Right lung (tissue), 2 donors: ENCODE measurements at regions not wholly inside any gene's neighbourhood (a gene's known extent, or its start where the extent isn't known, plus 50 kb on each side); places are given as distances from the start of the nearest gene placed in this dataset.

ENCODE experiments used
- DNase-seq, 2 donors: peaks; one replicate each; pipeline ENCODE4 v3.0.0-alpha.2; 2013

GRCh38 chr22:44423556-44424358 lies 74.3 kb downstream of the RTL6 start:
- DNase-seq, result no peak

DNA sequence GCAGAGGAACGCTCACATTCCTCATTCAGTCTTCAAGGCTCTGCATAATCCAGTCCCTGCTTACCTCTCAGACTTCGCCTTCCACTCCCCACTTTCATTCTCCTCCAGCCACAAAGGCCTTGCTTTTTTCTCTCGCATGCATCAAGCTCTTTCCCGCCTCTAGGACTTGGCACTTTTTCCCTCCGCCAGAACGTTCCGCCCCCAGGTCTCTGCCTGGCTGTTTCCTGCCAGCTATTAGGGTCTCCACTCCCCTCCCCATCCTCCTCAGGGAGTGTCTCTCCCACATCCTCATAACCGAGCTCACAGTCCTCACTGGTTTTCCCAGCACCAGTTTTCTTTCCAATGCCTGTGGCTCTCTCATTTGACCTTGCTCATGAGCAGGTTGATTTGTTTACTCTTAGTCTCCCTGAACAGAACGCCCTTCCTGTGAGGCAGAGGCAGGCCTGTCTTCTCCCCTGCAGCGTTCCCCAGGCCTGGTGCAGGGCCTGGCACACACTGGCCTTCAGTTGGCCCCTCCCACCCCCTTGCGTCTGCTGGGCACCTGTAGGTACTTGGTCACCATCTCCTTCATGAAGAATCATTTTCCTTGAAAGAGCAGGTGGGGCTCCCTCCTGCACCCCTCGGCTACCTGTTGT lies 75.2 kb downstream of the RTL6 start:
- no peak for DNase-seq

DNA sequence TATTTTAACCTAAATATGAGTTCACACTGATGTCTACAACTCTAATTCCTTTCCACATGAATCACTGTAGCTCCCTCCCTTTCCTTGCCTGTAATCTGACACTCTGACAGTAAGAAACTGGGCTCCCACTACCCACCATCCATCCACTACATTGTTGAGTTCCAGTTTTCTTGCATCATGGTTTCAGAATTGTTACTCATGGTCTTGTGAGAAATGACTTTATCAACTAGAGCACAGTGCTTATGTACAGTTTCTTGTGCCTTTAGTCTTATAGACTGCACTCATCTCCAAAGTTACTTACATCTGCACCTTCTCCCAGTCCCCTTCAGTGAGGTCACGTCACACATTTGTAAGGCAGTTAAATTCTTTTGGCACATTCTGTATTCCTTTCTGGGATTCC lies 78.6 kb downstream of the RTL6 start:
- no peak for DNase-seq

- DNase-seq, result no peak
Observed at GRCh38 chr22:44413211-44413610, 84.8 kb downstream of the RTL6 start.

GRCh38 chr22:44412136-44412731 lies 85.8 kb downstream of the RTL6 start:
- DNase-seq, result no peak

GRCh38 chr22:44411226-44412135 lies 86.6 kb downstream of the RTL6 start:
- DNase-seq, result no peak

DNA sequence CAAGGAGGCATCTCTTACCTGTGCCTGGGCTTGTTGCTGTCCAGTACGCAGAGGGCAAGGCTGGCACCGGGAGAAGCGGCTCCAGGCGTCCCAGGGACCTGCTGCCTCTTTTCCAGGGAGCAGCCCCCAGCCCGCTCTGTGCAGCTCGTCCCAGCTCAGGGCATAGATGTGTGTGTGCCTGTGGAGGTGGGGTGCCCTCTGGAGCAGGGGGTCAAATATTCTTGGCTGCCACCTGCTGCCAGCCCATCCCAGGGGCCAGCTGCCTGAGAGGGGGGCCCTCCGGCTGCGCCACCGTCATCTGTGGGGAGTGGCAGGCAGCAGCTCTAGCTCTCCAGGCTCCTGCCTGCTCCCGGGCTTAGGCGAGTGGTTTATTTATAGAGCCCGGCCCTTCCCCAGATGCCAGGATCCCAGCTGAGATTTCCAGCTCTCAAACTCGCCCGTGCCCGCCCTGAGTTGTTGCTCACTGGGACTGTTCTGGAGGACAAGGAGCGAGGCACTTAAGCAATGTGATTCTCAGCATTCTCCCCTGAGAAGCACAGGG lies 87.5 kb downstream of the RTL6 start:
- DNase-seq, result no peak

DNA sequence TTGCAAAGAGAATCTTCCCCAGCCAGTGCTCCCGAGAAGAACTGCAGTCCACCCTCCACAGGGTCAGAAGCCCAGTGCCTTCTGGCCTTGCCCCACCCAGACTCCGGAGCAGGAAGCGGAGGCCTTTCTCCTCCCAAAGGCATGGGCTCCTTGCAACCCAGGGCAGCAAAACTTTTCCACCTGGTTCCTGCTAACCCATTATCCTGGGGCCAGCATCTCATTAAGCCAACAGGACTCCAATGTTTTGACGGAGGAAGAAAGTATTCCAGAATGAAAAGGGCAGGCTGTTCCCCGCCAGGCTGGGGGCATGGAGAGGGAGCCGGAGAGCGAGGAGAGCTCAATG lies 88.1 kb downstream of the RTL6 start:
- DNase-seq, result no peak

DNA sequence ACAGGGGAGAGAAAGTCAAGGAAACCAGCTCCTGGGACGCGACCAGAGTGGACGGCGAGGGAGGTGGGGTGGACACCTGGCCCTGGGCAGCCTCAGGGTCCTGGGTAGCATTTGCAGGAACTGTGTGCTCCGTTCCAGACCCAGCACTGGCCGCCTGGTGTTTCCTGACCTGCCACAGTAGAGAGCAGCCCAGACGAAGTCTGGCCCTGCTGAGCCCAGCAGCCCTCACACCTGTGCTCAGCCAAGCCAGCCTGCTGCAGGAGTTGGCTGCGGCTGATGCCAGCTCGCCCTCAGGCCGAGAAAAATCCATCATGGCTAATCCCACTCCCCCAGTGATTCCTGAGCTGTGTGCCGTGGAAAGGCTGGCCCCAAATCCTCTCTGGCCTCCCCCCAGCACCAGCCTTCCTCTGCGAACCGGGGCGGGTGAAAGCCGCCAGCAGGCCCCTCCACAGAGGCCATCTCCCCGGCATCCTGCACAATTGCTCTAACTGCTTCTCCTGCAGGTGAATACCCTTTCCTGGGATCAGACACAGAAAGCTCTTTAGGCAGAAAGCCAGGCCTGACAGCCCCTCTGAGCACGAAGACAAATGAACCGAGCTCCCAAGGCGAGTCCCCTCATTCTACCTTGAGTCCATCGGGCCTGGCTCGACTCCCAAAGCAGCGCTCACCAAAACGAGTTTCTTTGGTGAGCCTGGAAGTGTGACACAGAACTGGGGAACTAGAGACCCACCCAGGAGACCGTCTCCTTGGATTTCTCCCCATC lies 88.6 kb downstream of the RTL6 start:
- no peak for DNase-seq

DNA sequence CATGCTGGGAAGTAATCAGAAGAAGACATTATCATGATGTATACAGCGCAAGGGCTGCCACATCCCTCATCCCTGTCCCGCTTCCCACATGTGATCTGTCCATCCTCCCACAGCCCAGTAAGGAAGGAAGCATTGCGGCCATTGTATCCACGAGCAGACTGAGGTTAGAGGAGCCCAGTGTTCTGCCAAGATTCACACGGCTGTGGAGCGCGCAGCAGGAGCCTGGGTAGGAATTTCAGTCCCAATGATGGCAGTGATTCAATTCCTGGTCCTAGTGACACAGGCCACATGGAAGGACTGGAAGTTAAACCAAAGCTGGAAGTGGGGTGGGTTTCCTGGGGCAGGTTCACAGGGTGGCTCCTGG lies 89.2 kb downstream of the RTL6 start:
- DNase-seq, result no peak

DNA sequence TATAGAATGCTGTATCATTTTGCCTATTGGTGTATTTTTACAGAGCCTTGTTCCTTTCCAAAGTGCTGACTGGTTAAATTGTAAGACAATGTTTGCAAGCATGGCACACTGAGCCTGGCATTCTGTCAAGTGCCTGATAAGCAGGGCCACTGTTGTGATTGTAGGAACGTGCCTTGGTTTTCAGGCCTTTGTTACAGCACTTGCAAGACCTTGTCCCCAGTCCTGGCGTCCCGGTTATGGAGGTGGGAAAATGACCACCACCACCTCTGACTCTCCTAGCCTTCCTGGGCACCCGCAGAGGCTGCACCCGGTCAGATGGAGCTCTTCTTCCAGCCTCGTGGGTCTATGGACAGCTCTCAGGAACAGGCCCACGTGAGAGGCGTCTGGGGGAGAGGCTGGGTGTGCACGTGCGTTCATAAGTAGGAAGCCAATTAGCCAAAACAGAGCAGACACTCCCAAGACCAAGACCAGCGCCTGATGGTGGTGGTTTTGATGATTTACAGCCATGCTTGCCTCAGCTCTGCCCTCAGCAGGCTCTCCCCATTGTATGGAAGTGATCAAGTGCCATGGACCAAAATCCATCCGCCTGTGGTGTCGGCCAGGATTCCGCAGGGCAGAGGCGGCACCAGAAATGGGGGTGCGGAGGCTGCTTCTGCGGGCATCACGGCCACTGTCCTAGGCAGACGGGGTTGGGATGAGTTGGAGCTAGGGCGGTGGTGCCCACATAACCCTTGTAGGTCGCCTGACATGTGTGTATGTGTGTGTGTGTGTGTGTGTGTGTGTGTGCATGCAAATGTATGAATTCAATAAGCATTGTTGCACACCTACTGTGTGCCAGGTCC lies 89.8 kb downstream of the RTL6 start:
- DNase-seq, result no peak

- no peak for DNase-seq
Observed at GRCh38 chr22:44407171-44407986, 90.7 kb downstream of the RTL6 start.

- no peak for DNase-seq
Observed at GRCh38 chr22:44406341-44407170, 91.5 kb downstream of the RTL6 start.

DNA sequence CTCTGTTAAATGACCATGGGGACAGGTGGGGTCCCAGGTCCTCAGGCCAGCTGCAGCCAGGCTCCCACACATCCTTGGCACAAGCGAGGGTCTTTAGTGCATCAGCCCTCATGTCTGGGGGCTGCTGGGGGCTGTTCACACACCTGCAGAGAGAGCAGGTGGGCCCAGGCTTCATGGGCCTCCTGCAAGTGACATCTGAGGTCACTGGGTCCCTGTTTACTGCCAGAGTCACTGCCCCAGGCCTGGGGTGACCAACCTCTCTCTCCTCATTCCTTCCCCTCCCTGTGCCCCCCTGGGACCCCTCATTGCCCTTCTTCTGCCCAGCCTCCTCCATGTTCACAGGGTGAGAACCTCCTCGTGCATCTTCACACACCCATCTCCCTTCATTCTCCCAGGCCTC lies 92.4 kb downstream of the RTL6 start:
- no peak for DNase-seq

DNA sequence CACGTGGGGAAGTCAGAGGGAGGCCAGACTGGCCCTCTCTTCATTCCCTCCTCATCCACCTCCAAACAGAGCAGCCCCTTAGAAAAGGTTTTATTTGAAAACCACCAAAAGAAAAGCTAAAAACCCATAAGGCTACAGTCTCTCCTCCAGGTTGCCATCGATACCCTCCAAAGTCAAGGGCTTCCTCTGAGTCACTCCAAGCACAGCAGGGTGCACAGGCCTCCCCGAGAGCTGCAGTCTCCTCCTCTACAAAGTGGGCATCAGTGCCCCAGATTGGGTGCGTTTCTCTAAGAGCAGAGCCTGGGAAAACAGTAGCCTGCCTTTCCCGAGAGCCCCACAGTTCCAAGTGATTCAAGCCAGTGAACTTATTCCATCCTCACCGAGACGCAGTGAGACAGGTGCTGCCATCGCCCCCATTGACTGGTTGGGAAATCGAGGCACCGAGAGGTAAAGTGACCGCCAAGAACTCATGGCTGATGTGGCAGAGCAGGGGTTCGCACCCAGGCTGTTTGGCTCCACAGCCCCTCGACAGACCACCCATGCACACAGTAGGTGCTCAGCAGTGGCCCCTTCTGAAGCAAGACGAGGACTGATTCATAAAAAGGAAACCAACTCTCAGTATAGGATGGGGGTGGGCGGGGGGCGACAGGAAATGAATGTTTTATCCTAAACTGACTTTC lies 91.7 kb upstream of the SHISAL1 start:
- DNase-seq, result no peak

- no peak for DNase-seq
Observed at GRCh38 chr22:44403602-44404329, 91.0 kb upstream of the SHISAL1 start.

GRCh38 chr22:44403166-44403565 lies 90.4 kb upstream of the SHISAL1 start:
- DNase-seq, result no peak
